Fibroblast of pulmonary artery (primary cell): ENCODE measurements at regions not wholly inside any gene's neighbourhood (a gene's known extent, or its start where the extent isn't known, plus 50 kb on each side); places are given as distances from the start of the nearest gene placed in this dataset.

Source experiments
- DNase-seq: peaks from one replicate; pipeline ENCODE4 v3.0.0-alpha.2; 2010; ENCODE audit warnings: low read depth
- H3K4me3 ChIP-seq: replicated peaks from 2 replicates; pipeline ENCODE4 v1.5.1; 2011; ENCODE audit warnings: low read depth, mild to moderate bottlenecking, control low read depth, low read length, moderate library complexity
- CTCF ChIP-seq: IDR thresholded peaks from 2 replicates; pipeline ENCODE4 v1.5.1; 2011; ENCODE audit warnings: mild to moderate bottlenecking, control low read depth, low read length, inconsistent platforms; ENCODE audit errors: missing control alignments

DNA sequence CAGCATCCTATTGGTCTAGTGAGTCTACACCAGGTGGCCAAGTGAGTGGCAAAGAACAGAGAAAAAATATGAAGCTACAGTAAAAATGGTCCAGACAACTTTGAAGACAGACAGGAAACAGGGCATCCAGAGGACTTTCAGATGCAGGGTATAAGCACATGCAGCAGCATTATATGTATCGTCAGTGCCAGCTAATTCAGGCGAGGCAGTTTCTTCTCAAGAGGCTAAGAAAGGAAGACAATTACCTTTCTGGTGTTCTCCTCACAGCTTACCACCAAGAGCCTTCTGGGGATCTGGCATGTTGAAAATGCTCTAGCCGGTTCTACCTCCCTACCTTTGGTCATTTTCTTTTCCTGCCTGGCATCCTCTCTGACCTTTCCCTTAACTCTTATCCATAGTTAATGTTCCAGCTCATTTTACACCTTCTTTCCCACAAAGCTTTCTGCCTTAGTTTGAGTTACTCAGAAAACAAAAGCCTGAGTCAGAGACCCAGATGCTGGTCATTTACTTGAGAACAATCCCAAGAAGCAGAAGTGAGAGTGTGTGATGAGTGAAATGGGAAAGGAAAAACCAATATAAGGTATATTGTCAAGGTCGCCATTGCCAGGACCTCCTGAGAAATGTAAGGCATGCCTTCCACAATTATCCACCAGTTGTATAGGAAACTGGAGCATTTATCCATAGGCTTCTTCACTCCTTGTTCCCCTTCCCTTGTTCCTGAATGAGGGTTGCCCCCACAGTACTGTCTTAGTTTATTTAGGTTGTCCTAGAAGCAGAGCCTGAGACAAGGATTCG lies 444.1 kb downstream of the PLPP3 start:
- H3K4me3 ChIP-seq, result no peak overlapping the region
- no peak for DNase-seq
- no peak for TF ChIP-seq CTCF

- no peak for TF ChIP-seq CTCF
- peak; percentile 56 for DNase-seq
- no peak overlapping the region for H3K4me3 ChIP-seq
Measured at GRCh38 chr1:56133522-56134472, 445.6 kb downstream of the PLPP3 start.

DNA sequence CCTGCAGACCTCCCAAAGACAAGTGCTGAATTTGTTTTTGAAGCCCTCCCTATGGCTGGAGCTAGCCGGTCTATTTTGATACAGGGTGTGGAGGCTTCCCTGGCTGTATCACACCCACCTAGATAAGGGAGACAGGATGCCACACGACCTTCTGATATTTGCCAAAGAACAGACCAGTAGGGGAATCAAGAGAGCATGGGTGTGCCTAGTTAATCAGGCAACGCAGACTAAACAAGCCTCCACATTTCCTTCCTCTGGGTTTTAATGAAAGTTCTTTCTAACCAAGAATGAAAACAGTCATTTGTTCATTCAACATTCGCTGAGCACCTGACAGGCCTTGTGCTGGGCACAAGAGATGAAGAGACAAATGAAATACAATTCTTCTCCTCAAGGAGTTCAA lies 446.8 kb downstream of the PLPP3 start:
- no peak overlapping the region for H3K4me3 ChIP-seq
- no peak for DNase-seq
- no peak for TF ChIP-seq CTCF

DNA sequence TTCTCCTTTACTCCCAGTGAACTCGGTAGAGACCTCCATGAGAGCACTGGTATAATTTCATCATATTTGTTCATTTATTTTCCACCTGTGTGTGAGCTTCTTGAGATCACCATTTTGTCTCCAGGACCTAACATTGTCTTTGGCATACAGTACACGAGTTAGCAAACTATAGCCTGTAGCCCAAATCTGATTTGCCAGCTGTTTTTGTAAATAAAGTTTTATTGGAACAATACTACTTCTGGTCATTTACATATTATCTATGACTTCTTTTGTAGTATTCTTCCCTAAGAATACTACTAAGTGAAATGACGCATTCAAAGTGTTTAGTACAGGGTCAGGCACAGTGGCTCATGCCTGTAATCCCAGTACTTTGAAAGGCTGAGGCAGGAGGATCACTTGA lies 449.5 kb downstream of the PLPP3 start:
- no peak for TF ChIP-seq CTCF
- no peak overlapping the region for H3K4me3 ChIP-seq
- no peak for DNase-seq

- no peak overlapping the region for H3K4me3 ChIP-seq
- no peak for TF ChIP-seq CTCF
- DNase-seq, result no peak
Measured at GRCh38 chr1:56125316-56125715, 454.0 kb downstream of the PLPP3 start.

- DNase-seq, result peak; percentile 33
- no peak overlapping the region for H3K4me3 ChIP-seq
Measured at GRCh38 chr1:56123826-56124225, 455.5 kb downstream of the PLPP3 start.

More at GRCh38 chr1:56123826-56124225, 455.5 kb downstream of the PLPP3 start:
- no peak for TF ChIP-seq CTCF
